GM12865 (cell line): ENCODE measurements at regions not wholly inside any gene's neighbourhood (a gene's known extent, or its start where the extent isn't known, plus 50 kb on each side); places are given as distances from the start of the nearest gene placed in this dataset.

Experiments used
- DNase-seq: peaks from one replicate; pipeline ENCODE4 v3.0.0; 2010; ENCODE audit warnings: low read depth
- H3K4me3 ChIP-seq: 2 replicates; pipeline ENCODE4 v1.5.1; 2011; ENCODE audit warnings: mild to moderate bottlenecking, low read depth, low read length, control low read depth
- CTCF ChIP-seq: IDR thresholded peaks from 2 replicates; pipeline ENCODE4 v1.5.1; 2011; ENCODE audit warnings: low read length, control low read depth, low read depth, inconsistent platforms; ENCODE audit not compliant: insufficient read depth; ENCODE audit errors: missing control alignments

DNA sequence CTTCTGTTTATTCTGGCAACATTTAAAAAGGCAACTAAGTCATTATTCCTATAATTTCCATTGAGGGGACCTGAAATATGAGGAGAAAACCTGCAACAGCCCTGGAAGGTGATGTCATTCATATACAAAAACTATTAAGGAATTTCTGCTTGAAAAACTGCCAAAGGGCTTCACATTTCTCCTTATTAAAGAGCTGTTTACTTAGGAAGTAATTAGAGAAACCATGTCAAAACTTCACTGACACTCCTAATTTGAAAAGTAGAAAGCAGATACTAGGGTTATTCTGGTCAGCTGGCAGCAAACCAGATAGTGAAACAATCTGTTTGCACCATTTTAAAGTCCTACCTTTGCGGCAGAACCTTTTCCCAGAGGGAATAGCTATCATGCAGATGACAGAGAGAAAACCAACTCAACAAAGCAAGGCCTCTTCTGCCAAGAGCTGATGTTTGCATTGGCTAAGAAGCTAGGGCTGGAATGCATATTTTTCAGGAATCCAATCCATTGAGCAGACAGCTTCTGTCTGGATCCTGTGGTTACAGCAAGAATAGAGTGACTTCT is 592.2 kb upstream of the SYT4 start:
- TF ChIP-seq CTCF = no peak
- DNase-seq = no peak
- no peak overlapping the region for H3K4me3 ChIP-seq

DNA sequence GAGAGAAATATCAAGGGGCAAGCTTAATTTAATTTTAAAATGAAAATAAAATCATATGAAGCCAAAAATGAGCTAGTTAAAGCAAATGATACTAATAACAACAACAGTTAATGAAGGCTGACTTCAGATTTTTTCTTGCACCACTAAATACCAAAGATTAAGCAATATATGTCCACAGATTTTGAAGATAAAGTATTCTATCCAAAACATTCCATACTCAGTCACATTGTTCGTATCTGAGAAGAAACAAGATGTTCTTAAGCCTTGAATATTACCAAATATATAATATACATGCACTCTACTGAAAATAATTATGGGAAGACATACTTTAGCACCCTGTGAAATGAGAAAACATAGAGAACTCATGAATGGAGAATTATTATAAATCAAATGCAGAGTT is 593.3 kb upstream of the SYT4 start:
- H3K4me3 ChIP-seq = no peak overlapping the region
- TF ChIP-seq CTCF = no peak
- DNase-seq = no peak

GRCh38 chr18:43875511-43875910 is 598.2 kb upstream of the SYT4 start:
- no peak for DNase-seq
- TF ChIP-seq CTCF = no peak
- no peak overlapping the region for H3K4me3 ChIP-seq

- TF ChIP-seq CTCF = no peak
- no peak for DNase-seq
- H3K4me3 ChIP-seq = no peak overlapping the region
These were observed 599.0 kb upstream of the SYT4 start for GRCh38 chr18:43876286-43876685.

GRCh38 chr18:43876748-43877147 is 599.5 kb upstream of the SYT4 start:
- no peak for DNase-seq
- no peak for TF ChIP-seq CTCF
- no peak overlapping the region for H3K4me3 ChIP-seq

DNA sequence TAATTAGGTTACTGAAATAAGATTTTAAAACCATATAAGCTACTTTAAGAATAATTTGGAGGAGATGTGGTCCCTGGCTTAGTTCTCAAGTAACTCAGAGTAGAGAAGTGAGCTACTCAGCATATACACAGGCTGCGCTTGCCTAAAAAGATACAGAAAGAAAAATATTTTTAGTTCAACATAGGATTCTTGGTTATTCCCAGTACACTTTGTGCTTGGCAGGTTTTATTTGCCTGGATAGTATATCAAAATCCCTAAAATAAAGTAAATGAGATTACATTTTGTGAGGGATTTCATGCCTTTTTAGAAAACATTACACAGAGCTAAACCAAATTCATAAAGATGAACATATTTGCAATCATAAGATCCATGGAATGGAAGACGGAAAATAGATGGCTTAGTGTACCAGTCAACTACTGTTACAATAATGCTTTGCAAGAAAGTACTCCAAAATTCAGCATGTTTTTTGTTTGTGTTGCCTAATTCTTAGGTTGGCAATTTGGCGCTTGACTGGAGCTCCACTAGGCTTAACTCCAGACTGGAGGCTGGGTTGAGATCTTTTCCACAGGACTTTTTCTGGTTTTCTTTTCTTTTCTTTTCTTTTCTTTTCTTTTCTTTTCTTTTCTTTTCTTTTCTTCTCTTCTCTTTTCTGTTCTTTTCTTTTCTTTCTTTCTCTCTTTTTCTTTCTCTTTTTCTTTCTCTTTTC is 600.5 kb upstream of the SYT4 start:
- TF ChIP-seq CTCF = no peak
- no peak for DNase-seq
- H3K4me3 ChIP-seq = no peak overlapping the region

GRCh38 chr18:43879415-43879814 is 602.1 kb upstream of the SYT4 start:
- H3K4me3 ChIP-seq = no peak overlapping the region
- no peak for TF ChIP-seq CTCF
- DNase-seq = no peak
